ENCODE measurements at regions not wholly inside any gene's neighbourhood (a gene's known extent, or its start where the extent isn't known, plus 50 kb on each side); places are given as distances from the start of the nearest gene placed in this dataset.
"Not testable (repeated sequence)": the region's sequence is repeated elsewhere in the genome, so short reads cannot be mapped to it uniquely, and the experiment has no call there.

- H3K36me3 ChIP-seq (ENCODE audit: control insufficient read depth, insufficient read depth, low read length) = no peaks in the 10 kb centered on the region
- no peaks in the 10 kb centered on the region for H3K9me3 ChIP-seq (replicated peaks; ENCODE audit: control insufficient read depth, low read depth, low read length)
- no peak overlapping the region for H3K27ac ChIP-seq (ENCODE audit: low read length)
- H3K27me3 ChIP-seq (ENCODE audit: control insufficient read depth, insufficient read depth, low read length) = peaks cover 33% of the 10 kb centered on the region
- peak overlapping the region; percentile 30 for H3K4me3 ChIP-seq (ENCODE audit: low read length)
- peaks cover 26% of the 10 kb centered on the region for H3K4me1 ChIP-seq (ENCODE audit: control insufficient read depth, insufficient read depth, low read length)
- DNase-seq = peak; percentile 36
- 25% methylated on average over 18 of the region's 28 CpGs for WGBS (ENCODE audit: insufficient coverage)
Measured at GRCh38 chr6:37566111-37566949, 66.6 kb upstream of the CCDC167 start.

DNA sequence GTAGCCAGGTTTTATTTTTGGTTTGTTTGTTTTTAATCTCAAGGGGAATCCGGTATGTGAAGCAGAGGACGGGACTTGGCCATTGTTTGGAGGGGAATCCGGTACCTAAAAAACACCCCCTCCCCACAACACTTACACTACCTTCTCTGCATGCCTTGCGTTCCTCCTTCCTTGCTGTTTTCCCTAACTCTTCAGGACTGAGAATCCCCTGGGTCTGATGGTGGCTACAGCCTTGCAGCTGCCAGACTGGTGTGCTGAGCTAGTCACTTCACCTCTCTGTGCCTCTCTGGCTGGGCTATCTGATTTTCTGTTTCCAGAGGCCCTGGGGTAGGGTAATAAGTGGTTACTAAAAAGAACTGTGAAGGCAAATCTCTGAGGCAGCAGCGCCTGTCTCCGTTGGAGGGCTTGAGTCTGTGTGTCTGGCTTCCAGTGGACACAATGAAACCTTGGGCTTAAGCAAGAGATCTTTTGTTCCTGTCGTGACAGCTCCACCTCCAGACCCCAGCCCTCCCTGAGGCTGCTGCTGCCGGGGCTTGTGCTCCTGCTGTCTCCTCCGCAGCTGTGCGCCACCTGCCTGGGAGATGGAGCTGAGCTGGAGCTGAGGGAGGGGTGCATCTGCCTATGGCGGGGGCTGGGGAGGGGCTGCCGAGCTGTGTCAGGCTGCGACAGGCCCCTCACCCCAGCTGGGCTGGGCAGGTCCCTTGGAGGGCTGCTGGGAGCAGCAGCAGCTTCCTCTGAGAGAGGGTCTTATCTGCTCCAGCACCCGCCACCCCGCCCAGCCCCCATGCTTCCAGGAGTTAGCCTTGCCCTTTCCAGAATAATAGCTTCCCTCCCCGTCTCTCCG lies 65.8 kb upstream of the CCDC167 start:
- Histone ChIP-seq H3K4me3 (ENCODE audit: low read length) (peak overlapping the region; percentile 30), H3K27me3 (ENCODE audit: control insufficient read depth, insufficient read depth, low read length) (peaks cover 27% of the 10 kb centered on the region), H3K4me1 (ENCODE audit: control insufficient read depth, insufficient read depth, low read length) (peaks cover 25% of the 10 kb centered on the region), H3K9me3 (replicated peaks; ENCODE audit: control insufficient read depth, low read depth, low read length) (no peaks in the 10 kb centered on the region), H3K27ac (ENCODE audit: low read length) (no peak overlapping the region), H3K36me3 (ENCODE audit: control insufficient read depth, insufficient read depth, low read length) (no peaks in the 10 kb centered on the region)
- DNase-seq = peak; percentile 54
- 7% methylated on average over 10 of the region's 17 CpGs for WGBS (ENCODE audit: insufficient coverage)

DNA sequence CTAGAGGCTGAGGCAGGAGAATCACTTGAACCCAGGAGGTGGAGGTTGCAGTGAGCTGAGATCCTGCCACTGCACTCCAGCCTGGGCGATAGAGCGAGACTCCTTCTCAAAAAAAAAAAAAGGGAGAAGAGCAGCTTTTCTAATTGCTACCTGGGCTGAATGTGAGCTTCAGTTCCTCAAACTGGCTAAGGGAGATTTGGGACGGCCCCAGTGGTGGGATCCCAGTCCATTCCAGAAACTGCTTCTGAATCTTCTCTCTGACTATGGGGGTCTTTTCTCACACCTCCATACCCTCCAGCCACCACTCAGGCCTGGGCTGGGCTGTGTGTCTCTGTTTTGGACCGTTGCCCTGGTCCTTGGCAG lies 63.2 kb upstream of the CCDC167 start:
- H3K27ac ChIP-seq (ENCODE audit: low read length); H3K9me3 ChIP-seq (replicated peaks; ENCODE audit: control insufficient read depth, low read depth, low read length); H3K4me3 ChIP-seq (ENCODE audit: low read length); H3K36me3 ChIP-seq (ENCODE audit: control insufficient read depth, insufficient read depth, low read length); DNase-seq: not testable (repeated sequence)
- WGBS (ENCODE audit: insufficient coverage) = no CpG with 5 or more reads among the region's 4 CpGs
- Histone ChIP-seq H3K27me3 (ENCODE audit: control insufficient read depth, insufficient read depth, low read length) (peaks cover 17% of the 10 kb centered on the region), H3K4me1 (ENCODE audit: control insufficient read depth, insufficient read depth, low read length) (peaks cover 27% of the 10 kb centered on the region)

- Histone ChIP-seq H3K27ac (ENCODE audit: low read length) (no peak overlapping the region), H3K4me1 (ENCODE audit: control insufficient read depth, insufficient read depth, low read length) (peaks cover 27% of the 10 kb centered on the region), H3K27me3 (ENCODE audit: control insufficient read depth, insufficient read depth, low read length) (peaks cover 14% of the 10 kb centered on the region), H3K9me3 (replicated peaks; ENCODE audit: control insufficient read depth, low read depth, low read length) (no peaks in the 10 kb centered on the region), H3K4me3 (ENCODE audit: low read length) (no peak overlapping the region), H3K36me3 (ENCODE audit: control insufficient read depth, insufficient read depth, low read length) (no peaks in the 10 kb centered on the region)
- 80% methylated on average over 2 of the region's 4 CpGs for WGBS (ENCODE audit: insufficient coverage)
- no peak for DNase-seq
Measured at GRCh38 chr6:37561361-37561760, 61.7 kb upstream of the CCDC167 start.

GRCh38 chr6:37560737-37561103 lies 61.0 kb upstream of the CCDC167 start:
- peaks cover 11% of the 10 kb centered on the region for H3K27me3 ChIP-seq (ENCODE audit: control insufficient read depth, insufficient read depth, low read length)
- no peaks in the 10 kb centered on the region for H3K9me3 ChIP-seq (replicated peaks; ENCODE audit: control insufficient read depth, low read depth, low read length)
- DNase-seq = no peak
- H3K27ac ChIP-seq (ENCODE audit: low read length) = no peak overlapping the region
- 100% methylated on average over 2 of the region's 3 CpGs for WGBS (ENCODE audit: insufficient coverage)
- H3K36me3 ChIP-seq (ENCODE audit: control insufficient read depth, insufficient read depth, low read length) = no peaks in the 10 kb centered on the region
- H3K4me1 ChIP-seq (ENCODE audit: control insufficient read depth, insufficient read depth, low read length) = peaks cover 20% of the 10 kb centered on the region
- no peak overlapping the region for H3K4me3 ChIP-seq (ENCODE audit: low read length)

GRCh38 chr6:37559501-37559900 lies 59.8 kb upstream of the CCDC167 start:
- H3K4me1 ChIP-seq (ENCODE audit: control insufficient read depth, insufficient read depth, low read length) = peaks cover 19% of the 10 kb centered on the region
- no peak overlapping the region for H3K4me3 ChIP-seq (ENCODE audit: low read length)
- no peaks in the 10 kb centered on the region for H3K9me3 ChIP-seq (replicated peaks; ENCODE audit: control insufficient read depth, low read depth, low read length)
- no peaks in the 10 kb centered on the region for H3K36me3 ChIP-seq (ENCODE audit: control insufficient read depth, insufficient read depth, low read length)
- peaks cover 6% of the 10 kb centered on the region for H3K27me3 ChIP-seq (ENCODE audit: control insufficient read depth, insufficient read depth, low read length)
- WGBS (ENCODE audit: insufficient coverage) = 46% methylated on average over 4 of the region's 4 CpGs
- no peak for DNase-seq
- H3K27ac ChIP-seq (ENCODE audit: low read length) = no peak overlapping the region

GRCh38 chr6:37559050-37559449 lies 59.4 kb upstream of the CCDC167 start:
- H3K4me1 ChIP-seq (ENCODE audit: control insufficient read depth, insufficient read depth, low read length) = peaks cover 19% of the 10 kb centered on the region
- no peak for DNase-seq
- H3K36me3 ChIP-seq (ENCODE audit: control insufficient read depth, insufficient read depth, low read length) = no peaks in the 10 kb centered on the region
- H3K4me3 ChIP-seq (ENCODE audit: low read length) = no peak overlapping the region
- H3K27me3 ChIP-seq (ENCODE audit: control insufficient read depth, insufficient read depth, low read length) = peaks cover 6% of the 10 kb centered on the region
- H3K27ac ChIP-seq (ENCODE audit: low read length) = no peak overlapping the region
- 75% methylated on average over 1 of the region's 6 CpGs for WGBS (ENCODE audit: insufficient coverage)
- no peaks in the 10 kb centered on the region for H3K9me3 ChIP-seq (replicated peaks; ENCODE audit: control insufficient read depth, low read depth, low read length)

DNA sequence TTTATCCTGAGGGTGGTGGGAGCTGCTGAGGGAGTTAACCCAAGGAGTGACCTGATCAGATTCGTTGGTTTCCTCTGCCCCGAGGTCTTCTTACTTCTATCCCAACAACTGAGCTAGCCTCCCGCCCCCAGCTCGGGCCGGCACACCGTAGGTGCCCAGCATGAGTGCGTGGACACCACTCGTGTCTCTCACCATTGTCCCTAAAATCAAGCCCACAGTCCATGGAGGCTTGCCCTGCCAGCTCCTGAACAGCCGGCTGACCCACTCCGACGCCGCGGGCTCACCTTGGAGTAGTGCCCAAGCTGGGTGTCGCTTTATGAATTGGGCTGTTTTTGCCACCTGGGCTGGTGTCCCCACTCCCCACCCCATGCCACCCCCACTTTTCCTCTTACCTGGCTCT lies 59.0 kb upstream of the CCDC167 start:
- DNase-seq = no peak
- 92% methylated on average over 11 of the region's 14 CpGs for WGBS (ENCODE audit: insufficient coverage)
- no peaks in the 10 kb centered on the region for H3K36me3 ChIP-seq (ENCODE audit: control insufficient read depth, insufficient read depth, low read length)

GRCh38 chr6:37558168-37558567 lies 58.5 kb upstream of the CCDC167 start:
- Histone ChIP-seq H3K9me3 (replicated peaks; ENCODE audit: control insufficient read depth, low read depth, low read length) (no peaks in the 10 kb centered on the region), H3K36me3 (ENCODE audit: control insufficient read depth, insufficient read depth, low read length) (no peaks in the 10 kb centered on the region), H3K4me1 (ENCODE audit: control insufficient read depth, insufficient read depth, low read length) (peaks cover 19% of the 10 kb centered on the region), H3K4me3 (ENCODE audit: low read length) (no peak overlapping the region), H3K27me3 (ENCODE audit: control insufficient read depth, insufficient read depth, low read length) (peaks cover 2% of the 10 kb centered on the region), H3K27ac (ENCODE audit: low read length) (no peak overlapping the region)
- WGBS (ENCODE audit: insufficient coverage) = 83% methylated on average over 4 of the region's 5 CpGs
- no peak for DNase-seq

More for the DNA sequence above, 59.0 kb upstream of the CCDC167 start:
- H3K27ac ChIP-seq (ENCODE audit: low read length) = no peak overlapping the region
- H3K4me1 ChIP-seq (ENCODE audit: control insufficient read depth, insufficient read depth, low read length) = peaks cover 19% of the 10 kb centered on the region
- no peaks in the 10 kb centered on the region for H3K9me3 ChIP-seq (replicated peaks; ENCODE audit: control insufficient read depth, low read depth, low read length)
- peaks cover 2% of the 10 kb centered on the region for H3K27me3 ChIP-seq (ENCODE audit: control insufficient read depth, insufficient read depth, low read length)
- H3K4me3 ChIP-seq (ENCODE audit: low read length) = no peak overlapping the region

DNA sequence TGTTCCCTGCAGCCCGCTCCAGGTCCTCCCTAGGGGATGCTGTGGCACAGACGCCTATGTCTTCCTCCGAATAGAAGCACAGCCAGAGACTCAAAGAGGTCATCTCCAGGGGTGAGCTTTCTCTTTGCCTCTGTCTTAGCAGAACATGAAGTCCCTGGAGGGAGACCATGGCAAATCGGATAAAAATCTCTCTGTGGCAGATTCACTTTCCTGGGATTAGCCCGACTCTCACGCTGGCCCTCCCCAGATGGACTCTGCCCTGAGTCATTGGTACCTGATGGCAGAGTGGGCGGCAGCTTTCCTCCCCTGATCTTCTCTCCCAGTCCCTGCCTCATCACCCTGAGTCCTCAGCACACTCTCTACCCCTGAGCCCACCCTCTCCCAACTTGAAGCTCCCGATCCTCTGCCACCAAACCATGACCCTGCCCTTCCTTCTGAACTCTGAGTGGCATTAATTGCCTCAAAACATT lies 58.0 kb upstream of the CCDC167 start:
- Histone ChIP-seq H3K4me1 (ENCODE audit: control insufficient read depth, insufficient read depth, low read length) (peaks cover 19% of the 10 kb centered on the region), H3K36me3 (ENCODE audit: control insufficient read depth, insufficient read depth, low read length) (no peaks in the 10 kb centered on the region), H3K27me3 (ENCODE audit: control insufficient read depth, insufficient read depth, low read length) (peaks cover 2% of the 10 kb centered on the region), H3K4me3 (ENCODE audit: low read length) (no peak overlapping the region), H3K27ac (ENCODE audit: low read length) (no peak overlapping the region), H3K9me3 (replicated peaks; ENCODE audit: control insufficient read depth, low read depth, low read length) (no peaks in the 10 kb centered on the region)
- WGBS (ENCODE audit: insufficient coverage) = 82% methylated on average over 8 of the region's 8 CpGs
- DNase-seq = no peak
